H1 (cell line): ENCODE measurements at regions not wholly inside any gene's neighbourhood (a gene's known extent, or its start where the extent isn't known, plus 50 kb on each side); places are given as distances from the start of the nearest gene placed in this dataset.

ENCODE experiments used
- CTCF ChIA-PET: fragments of 300-600 bp; sonication (Branson Sonifier 250); formaldehyde crosslinking; loops from one replicate; lab custom pipeline; 2021; ENCODE audit not compliant: partially characterized antibody; lab: Charles Lee
- POLR2A ChIA-PET: fragments of 300-600 bp; sonication (Branson Sonifier 250); formaldehyde crosslinking; loops from one replicate; lab custom pipeline; 2021; ENCODE audit warnings: inconsistent platforms; ENCODE audit not compliant: partially characterized antibody; lab: Charles Lee
- DNase-seq, 2 experiments: peaks; one replicate each; pipeline versions ENCODE4 v3.0.0 to v3.0.0-alpha.2; 2010 to 2022; ENCODE audit warnings: low spot score in 2 of 2, low read depth in 1 of 2, mixed read lengths in 1 of 2
- FAIRE-seq: peaks from 2 replicates; lab custom pipeline; 2011; peaks lifted over from hg19 to GRCh38; lab: Jason Lieb, UNC
- H2AFZ ChIP-seq: 2 replicates; pipeline ENCODE4 v1.8.1; 2012; ENCODE audit warnings: low read length, inconsistent platforms
- H2AK5ac ChIP-seq: 2 replicates; pipeline ENCODE4 v1.6.1; 2013; ENCODE audit warnings: low read depth, low read length
- H2BK120ac ChIP-seq: replicated peaks from 2 replicates; pipeline ENCODE3; 2013; ENCODE audit warnings: low read depth, low read length, inconsistent platforms
- H2BK12ac ChIP-seq: 2 replicates; pipeline ENCODE4 v1.6.1; 2013; ENCODE audit warnings: low read depth, low read length
- H2BK15ac ChIP-seq: 2 replicates; pipeline ENCODE4 v1.6.1; 2013; ENCODE audit warnings: low read length
- H2BK20ac ChIP-seq: 2 replicates; pipeline ENCODE4 v1.6.1; 2013; ENCODE audit warnings: low read length
- H2BK5ac ChIP-seq: 2 replicates; pipeline ENCODE4 v1.6.1; 2013; ENCODE audit warnings: low read depth, low read length
- H3K14ac ChIP-seq: 2 replicates; pipeline ENCODE4 v1.6.1; 2013; ENCODE audit warnings: inconsistent platforms; ENCODE audit not compliant: insufficient read length
- H3K18ac ChIP-seq: 2 replicates; pipeline ENCODE4 v1.6.1; 2013; ENCODE audit warnings: low read length; ENCODE audit errors: extremely low read depth
- H3K23ac ChIP-seq: 2 replicates; pipeline ENCODE4 v1.6.1; 2013; ENCODE audit warnings: inconsistent platforms; ENCODE audit not compliant: insufficient read length
- H3K23me2 ChIP-seq: 2 replicates; pipeline ENCODE4 v1.6.1; 2013; ENCODE audit warnings: low read depth, low read length
- H3K27ac ChIP-seq: 2 replicates; pipeline ENCODE4 v1.6.1; 2011; ENCODE audit warnings: low read depth, low read length, inconsistent platforms
- H3K27me3 ChIP-seq, 4 experiments: replicated peaks in 1 of 4; 1 replicate in 1 of 4; 2 replicates in 3 of 4; pipeline versions ENCODE4 v1.6.1 to v1.8.1; 2011 to 2013; ENCODE audit warnings: low read length in 3 of 4, mild to moderate bottlenecking in 3 of 4, inconsistent platforms in 2 of 4, mixed read lengths in 2 of 4, moderate library complexity in 1 of 4; ENCODE audit not compliant: control insufficient read depth in 3 of 4, insufficient read depth in 3 of 4; ENCODE audit errors: extremely low read depth in 1 of 4
- H3K36me3 ChIP-seq, 4 experiments: 2 replicates each; pipeline versions ENCODE4 v1.6.1 to v1.8.1; 2011 to 2013; ENCODE audit warnings: mild to moderate bottlenecking in 4 of 4, low read length in 3 of 4, moderate library complexity in 2 of 4, control low read depth in 1 of 4, inconsistent platforms in 1 of 4; ENCODE audit not compliant: insufficient read depth in 4 of 4, control insufficient read depth in 2 of 4
- H3K4ac ChIP-seq: replicated peaks from 2 replicates; pipeline ENCODE3; 2013; ENCODE audit warnings: low read length, low read depth, mixed read lengths, inconsistent platforms; ENCODE audit not compliant: insufficient read length
- H3K4me1 ChIP-seq, 4 experiments: replicated peaks in 1 of 4; 1 replicate in 1 of 4; 2 replicates in 3 of 4; pipeline versions ENCODE4 v1.6.1 to v1.8.1; 2011 to 2013; ENCODE audit warnings: low read length in 3 of 4, inconsistent platforms in 2 of 4, mixed read lengths in 1 of 4; ENCODE audit not compliant: insufficient read depth in 4 of 4, control insufficient read depth in 3 of 4
- H3K4me2 ChIP-seq, 2 experiments: 2 replicates each; pipeline versions ENCODE4 v1.6.1 to v1.8.1; 2011 to 2013; ENCODE audit warnings: low read depth in 2 of 2, low read length in 2 of 2, control low read depth in 1 of 2, inconsistent platforms in 1 of 2, mild to moderate bottlenecking in 1 of 2; ENCODE audit not compliant: insufficient read depth in 1 of 2
- H3K4me3 ChIP-seq, 4 experiments: fragments of 200-600, 300-600 bp in 1 of 4; sonication (generic), shearing (Covaris generic), sonication (Bioruptor Twin) in 1 of 4; 2 replicates each; pipeline versions ENCODE4 v1.5.1 to v1.8.1; 2011 to 2016; ENCODE audit warnings: low read length in 4 of 4, low read depth in 3 of 4, control low read depth in 2 of 4, inconsistent platforms in 2 of 4, mild to moderate bottlenecking in 2 of 4, mixed read lengths in 1 of 4, moderate library complexity in 1 of 4; ENCODE audit not compliant: insufficient read depth in 2 of 4; ENCODE audit errors: extremely low read depth in 1 of 4
- H3K56ac ChIP-seq: replicated peaks from 2 replicates; pipeline ENCODE3; 2013; ENCODE audit warnings: low read depth, mild to moderate bottlenecking, mixed read lengths, low read length, inconsistent platforms; ENCODE audit not compliant: insufficient read length
- H3K79me1 ChIP-seq: 2 replicates; pipeline ENCODE4 v1.6.1; 2013; ENCODE audit warnings: low read depth, low read length, control low read depth
- H3K79me2 ChIP-seq, 2 experiments: 2 replicates each; pipeline versions ENCODE4 v1.6.1 to v1.8.1; 2012 to 2013; ENCODE audit warnings: low read length in 2 of 2, mild to moderate bottlenecking in 2 of 2, inconsistent platforms in 1 of 2; ENCODE audit not compliant: insufficient read depth in 2 of 2, control insufficient read depth in 1 of 2
- H3K9ac ChIP-seq, 4 experiments: replicated peaks in 1 of 4; 1 replicate in 1 of 4; 2 replicates in 3 of 4; pipeline versions ENCODE4 v1.6.1 to v1.8.1; 2011 to 2013; ENCODE audit warnings: low read depth in 3 of 4, low read length in 3 of 4, control low read depth in 2 of 4, mild to moderate bottlenecking in 2 of 4, moderate library complexity in 2 of 4, inconsistent platforms in 1 of 4; ENCODE audit errors: extremely low read depth in 1 of 4
- H3K9me3 ChIP-seq, 2 experiments: 2 replicates each; pipeline versions ENCODE4 v1.6.1 to v1.8.1; 2012 to 2013; ENCODE audit warnings: mild to moderate bottlenecking in 2 of 2, moderate library complexity in 2 of 2, control low read depth in 1 of 2, inconsistent platforms in 1 of 2, low read depth in 1 of 2, low read length in 1 of 2, mixed read lengths in 1 of 2; ENCODE audit not compliant: insufficient read depth in 2 of 2
- H4K20me1 ChIP-seq, 2 experiments: replicated peaks in 1 of 2; 2 replicates each; pipeline versions ENCODE3 to v1.8.1; 2011 to 2013; ENCODE audit warnings: inconsistent platforms in 2 of 2, low read length in 2 of 2, mild to moderate bottlenecking in 1 of 2; ENCODE audit not compliant: insufficient read depth in 2 of 2, control insufficient read depth in 1 of 2
- H4K5ac ChIP-seq: 2 replicates; pipeline ENCODE4 v1.6.1; 2013; ENCODE audit warnings: low read length, low read depth, mixed read lengths, inconsistent platforms; ENCODE audit not compliant: insufficient read length
- H4K8ac ChIP-seq: 2 replicates; pipeline ENCODE4 v1.8.0; 2013; ENCODE audit warnings: mild to moderate bottlenecking, moderate library complexity, low read length, inconsistent platforms; ENCODE audit not compliant: insufficient read depth; ENCODE audit errors: extremely low read depth
- H4K91ac ChIP-seq: replicated peaks from 2 replicates; pipeline ENCODE3; 2013; ENCODE audit warnings: low read length, mixed read lengths, inconsistent platforms; ENCODE audit not compliant: insufficient read length
- EGR1 ChIP-seq: IDR thresholded peaks from 2 replicates; pipeline ENCODE4 v1.6.1; 2011; ENCODE audit warnings: low read depth, low read length, borderline replicate concordance
- MAX ChIP-seq: IDR thresholded peaks from 2 replicates; pipeline ENCODE4 v1.6.1; 2012; ENCODE audit warnings: inconsistent platforms
- RAD21 ChIP-seq, 2 experiments: IDR thresholded peaks in 1 of 2; conservative IDR thresholded peaks in 1 of 2; 2 replicates each; pipeline ENCODE4 v1.6.1; 2011; ENCODE audit warnings: low read depth in 2 of 2, low read length in 2 of 2, improper control_type of control experiment in 1 of 2, inconsistent platforms in 1 of 2, mild to moderate bottlenecking in 1 of 2, moderate library complexity in 1 of 2
- SP4 ChIP-seq: IDR thresholded peaks from 2 replicates; pipeline ENCODE4 v1.6.1; 2012; ENCODE audit warnings: low read length, inconsistent platforms
- WGBS, 2 experiments: shearing (Covaris generic) in 1 of 2; methylation state at CpG; one replicate each; pipeline versions ENCODE4 v1.1.6 to v1.1.7; 2013 to 2015; ENCODE audit warnings: low lambda C conversion rate in 2 of 2, mixed read lengths in 2 of 2, inconsistent platforms in 1 of 2, low coverage in 1 of 2, missing lambda C conversion rate in 1 of 2; ENCODE audit not compliant: insufficient replicate concordance in 2 of 2, insufficient coverage in 1 of 2, insufficient read length in 1 of 2; ENCODE audit errors: extremely low coverage in 1 of 2, missing lambda C conversion rate in 1 of 2; 5-methylcytosine and 5-hydroxymethylcytosine counted together

GRCh38 chr3:132090921-132091320, 56.1 kb upstream of the CPNE4 start:
- Histone ChIP-seq H3K14ac (no peak overlapping the region), H3K27ac (no peak overlapping the region), H3K36me3 (no peaks in the 10 kb centered on the region), H3K23ac (no peak overlapping the region), H4K5ac (no peak overlapping the region), H4K20me1 (no peaks in the 10 kb centered on the region), H3K4me1 (no peaks in the 10 kb centered on the region), H2BK5ac (no peak overlapping the region), H3K79me2 (no peaks in the 10 kb centered on the region), H3K27me3 (no peaks in the 10 kb centered on the region), H2AK5ac (no peak overlapping the region), H4K8ac (no peak overlapping the region), H2BK20ac (no peak overlapping the region), H3K4ac (no peak overlapping the region), H3K9me3 (no peaks in the 10 kb centered on the region), H3K4me3 (no peak overlapping the region), H2BK12ac (no peak overlapping the region), H2BK120ac (no peak overlapping the region), H2AFZ (peak overlapping the region; percentile 33; the same call in 1 of the 2 replicates), H2BK15ac (no peak overlapping the region), H3K18ac (no peak overlapping the region), H3K23me2 (peaks cover 2% of the 10 kb centered on the region; the same call in 1 of the 2 replicates), H3K9ac (no peak overlapping the region), H3K56ac (no peak overlapping the region), H3K79me1 (no peaks in the 10 kb centered on the region), H4K91ac (no peak overlapping the region), H3K4me2 (no peak overlapping the region)
- POLR2A ChIA-PET = no interaction called here
- no peak for TF ChIP-seq EGR1
- TF ChIP-seq RAD21 (IDR thresholded peaks at IDR 0.05 in 1 of 2, conservative IDR thresholded peaks at IDR 0.05 in 1 of 2; ENCODE audit: low read depth in 2 of 2, low read length in 2 of 2) = no peak
- TF ChIP-seq SP4 = no peak
- no peak for TF ChIP-seq MAX
- WGBS, 2 experiments = 81% methylated on average over 2 of the region's 2 CpGs; no CpG with 5 or more reads in 1 of the 2 experiments
- DNase-seq (no peak), FAIRE-seq (no peak)
- CTCF ChIA-PET = interaction anchor here (2.0 kb wide), 1 partner anchor 297 kb away, joined by 4 read pairs; no protein-coding TSS in a partner anchor
